ENCODE measurements at regions not wholly inside any gene's neighbourhood (a gene's known extent, or its start where the extent isn't known, plus 50 kb on each side); places are given as distances from the start of the nearest gene placed in this dataset.

- TF ChIP-seq CTCF (IDR thresholded peaks at IDR 0.05 in 4 of 5, conservative IDR thresholded peaks at IDR 0.05 in 1 of 5) = no peak
- no peak for TF ChIP-seq POLR2A (IDR thresholded peaks at IDR 0.05)
Observed at GRCh38 chr9:135268031-135268430, 180.6 kb downstream of the OLFM1 start.

Measured in gastrocnemius medialis (tissue), 4 donors.